HUES48 (cell line): ENCODE measurements at regions not wholly inside any gene's neighbourhood (a gene's known extent, or its start where the extent isn't known, plus 50 kb on each side); places are given as distances from the start of the nearest gene placed in this dataset.

Experiments
- H3K27ac ChIP-seq: one replicate; pipeline ENCODE4 v1.7.0; 2013; ENCODE audit warnings: low read depth, low read length, inconsistent platforms
- H3K27me3 ChIP-seq: 2 replicates; pipeline ENCODE4 v1.6.1; 2013; ENCODE audit warnings: mild to moderate bottlenecking, low read length; ENCODE audit not compliant: control insufficient read depth, insufficient read depth
- H3K36me3 ChIP-seq: 2 replicates; pipeline ENCODE4 v1.6.1; 2013; ENCODE audit warnings: low read length; ENCODE audit not compliant: control insufficient read depth, insufficient read depth
- H3K4me1 ChIP-seq: 2 replicates; pipeline ENCODE4 v1.6.1; 2013; ENCODE audit warnings: mild to moderate bottlenecking, low read length; ENCODE audit not compliant: control insufficient read depth, insufficient read depth
- H3K4me3 ChIP-seq: 2 replicates; pipeline ENCODE4 v1.5.1; 2013; ENCODE audit warnings: mild to moderate bottlenecking, low read depth, low read length
- H3K9ac ChIP-seq: 2 replicates; pipeline ENCODE4 v1.6.1; 2013; ENCODE audit warnings: mild to moderate bottlenecking, low read depth, low read length, moderate library complexity
- H3K9me3 ChIP-seq: 2 replicates; pipeline ENCODE4 v1.6.1; 2013; ENCODE audit warnings: low read length; ENCODE audit not compliant: control insufficient read depth, insufficient read depth

- Histone ChIP-seq H3K36me3 (no peaks in the 10 kb centered on the region), H3K9ac (no peak overlapping the region), H3K4me1 (peaks cover 11% of the 10 kb centered on the region), H3K4me3 (no peak overlapping the region), H3K27me3 (no peaks in the 10 kb centered on the region), H3K9me3 (no peaks in the 10 kb centered on the region), H3K27ac (no peak overlapping the region)
These were observed 761.0 kb upstream of the ARRDC4 start for GRCh38 chr15:97199393-97200051.

GRCh38 chr15:97200161-97200560 is 760.3 kb upstream of the ARRDC4 start:
- no peaks in the 10 kb centered on the region for H3K27me3 ChIP-seq
- no peak overlapping the region for H3K9ac ChIP-seq
- no peak overlapping the region for H3K4me3 ChIP-seq
- no peaks in the 10 kb centered on the region for H3K9me3 ChIP-seq
- H3K4me1 ChIP-seq = peaks cover 11% of the 10 kb centered on the region
- H3K36me3 ChIP-seq = no peaks in the 10 kb centered on the region
- no peak overlapping the region for H3K27ac ChIP-seq

- Histone ChIP-seq H3K27me3 (no peaks in the 10 kb centered on the region), H3K4me3 (no peak overlapping the region), H3K9me3 (no peaks in the 10 kb centered on the region), H3K4me1 (no peaks in the 10 kb centered on the region), H3K36me3 (no peaks in the 10 kb centered on the region), H3K27ac (no peak overlapping the region), H3K9ac (no peak overlapping the region)
These were observed 750.2 kb upstream of the ARRDC4 start for GRCh38 chr15:97210277-97210676.

- no peak overlapping the region for H3K27ac ChIP-seq
- H3K27me3 ChIP-seq = no peaks in the 10 kb centered on the region
These were observed 744.9 kb upstream of the ARRDC4 start for GRCh38 chr15:97215629-97216028.

GRCh38 chr15:97224191-97224641 is 736.3 kb upstream of the ARRDC4 start:
- H3K4me3 ChIP-seq = no peak overlapping the region
- H3K36me3 ChIP-seq = no peaks in the 10 kb centered on the region
- H3K27ac ChIP-seq = no peak overlapping the region
- no peaks in the 10 kb centered on the region for H3K4me1 ChIP-seq
- no peaks in the 10 kb centered on the region for H3K27me3 ChIP-seq
- no peak overlapping the region for H3K9ac ChIP-seq
- H3K9me3 ChIP-seq = peaks cover 21% of the 10 kb centered on the region

More at GRCh38 chr15:97215629-97216028, 744.9 kb upstream of the ARRDC4 start:
- Histone ChIP-seq H3K4me3 (no peak overlapping the region), H3K36me3 (no peaks in the 10 kb centered on the region), H3K9me3 (no peaks in the 10 kb centered on the region), H3K9ac (no peak overlapping the region), H3K4me1 (no peaks in the 10 kb centered on the region)

- no peak overlapping the region for H3K27ac ChIP-seq
- H3K4me3 ChIP-seq = no peak overlapping the region
- H3K27me3 ChIP-seq = no peaks in the 10 kb centered on the region
- H3K36me3 ChIP-seq = no peaks in the 10 kb centered on the region
- no peaks in the 10 kb centered on the region for H3K9me3 ChIP-seq
- no peaks in the 10 kb centered on the region for H3K4me1 ChIP-seq
- no peak overlapping the region for H3K9ac ChIP-seq
These were observed 725.5 kb upstream of the ARRDC4 start for GRCh38 chr15:97234851-97235610.

GRCh38 chr15:97235611-97235985 is 724.9 kb upstream of the ARRDC4 start:
- no peaks in the 10 kb centered on the region for H3K4me1 ChIP-seq
- H3K9ac ChIP-seq = no peak overlapping the region
- H3K36me3 ChIP-seq = no peaks in the 10 kb centered on the region
- H3K4me3 ChIP-seq = no peak overlapping the region
- no peaks in the 10 kb centered on the region for H3K9me3 ChIP-seq
- H3K27me3 ChIP-seq = no peaks in the 10 kb centered on the region
- H3K27ac ChIP-seq = no peak overlapping the region

- Histone ChIP-seq H3K27me3 (no peaks in the 10 kb centered on the region), H3K9ac (no peak overlapping the region), H3K9me3 (no peaks in the 10 kb centered on the region), H3K4me1 (no peaks in the 10 kb centered on the region), H3K36me3 (no peaks in the 10 kb centered on the region), H3K27ac (no peak overlapping the region), H3K4me3 (no peak overlapping the region)
These were observed 724.4 kb upstream of the ARRDC4 start for GRCh38 chr15:97236140-97236539.

GRCh38 chr15:97237160-97237559 is 723.3 kb upstream of the ARRDC4 start:
- no peaks in the 10 kb centered on the region for H3K36me3 ChIP-seq
- H3K9ac ChIP-seq = no peak overlapping the region
- no peaks in the 10 kb centered on the region for H3K9me3 ChIP-seq
- no peak overlapping the region for H3K27ac ChIP-seq
- peaks cover 5% of the 10 kb centered on the region; the same call in 1 of the 2 replicates for H3K4me1 ChIP-seq
- no peaks in the 10 kb centered on the region for H3K27me3 ChIP-seq
- no peak overlapping the region for H3K4me3 ChIP-seq

GRCh38 chr15:97248376-97248775 is 712.1 kb upstream of the ARRDC4 start:
- no peaks in the 10 kb centered on the region for H3K27me3 ChIP-seq
- no peak overlapping the region for H3K9ac ChIP-seq
- no peak overlapping the region for H3K4me3 ChIP-seq
- H3K9me3 ChIP-seq = peaks cover 11% of the 10 kb centered on the region; the same call in 1 of the 2 replicates
- no peaks in the 10 kb centered on the region for H3K36me3 ChIP-seq
- no peak overlapping the region for H3K27ac ChIP-seq
- H3K4me1 ChIP-seq = no peaks in the 10 kb centered on the region

- Histone ChIP-seq H3K4me3 (no peak overlapping the region), H3K9me3 (no peaks in the 10 kb centered on the region), H3K4me1 (no peaks in the 10 kb centered on the region), H3K27me3 (no peaks in the 10 kb centered on the region), H3K27ac (no peak overlapping the region), H3K9ac (no peak overlapping the region), H3K36me3 (no peaks in the 10 kb centered on the region)
These were observed 700.6 kb upstream of the ARRDC4 start for GRCh38 chr15:97259943-97260342.
